ENCODE measurements at regions not wholly inside any gene's neighbourhood (a gene's known extent, or its start where the extent isn't known, plus 50 kb on each side); places are given as distances from the start of the nearest gene placed in this dataset.

- TF ChIP-seq TAF1 (IDR thresholded peaks at IDR 0.05; ENCODE audit: borderline replicate concordance, low read depth, low read length) (no peak), POLR2A (IDR thresholded peaks at IDR 0.05; ENCODE audit: low read depth, low read length) (no peak), POLR2AphosphoS5 (IDR thresholded peaks at IDR 0.05; ENCODE audit: low read depth, low read length) (no peak)
Observed at GRCh38 chrX:16376056-16376455, 208.8 kb downstream of the MAGEB17 start.
